ENCODE measurements at regions not wholly inside any gene's neighbourhood (a gene's known extent, or its start where the extent isn't known, plus 50 kb on each side); places are given as distances from the start of the nearest gene placed in this dataset.
A peak's percentile ranks its signal among the peaks of the same experiment; 100 is the strongest.
"Not testable (repeated sequence)": the region's sequence is repeated elsewhere in the genome, so short reads cannot be mapped to it uniquely, and the experiment has no call there.

GRCh38 chr7:113247198-113247597, 128.8 kb upstream of the SMIM30 start:
- DNase-seq (ENCODE audit: low read depth in 2 of 2), result no peak

- no peak for DNase-seq (ENCODE audit: low read depth in 2 of 2)
Observed at GRCh38 chr7:113246738-113247137, 128.4 kb upstream of the SMIM30 start.

DNA sequence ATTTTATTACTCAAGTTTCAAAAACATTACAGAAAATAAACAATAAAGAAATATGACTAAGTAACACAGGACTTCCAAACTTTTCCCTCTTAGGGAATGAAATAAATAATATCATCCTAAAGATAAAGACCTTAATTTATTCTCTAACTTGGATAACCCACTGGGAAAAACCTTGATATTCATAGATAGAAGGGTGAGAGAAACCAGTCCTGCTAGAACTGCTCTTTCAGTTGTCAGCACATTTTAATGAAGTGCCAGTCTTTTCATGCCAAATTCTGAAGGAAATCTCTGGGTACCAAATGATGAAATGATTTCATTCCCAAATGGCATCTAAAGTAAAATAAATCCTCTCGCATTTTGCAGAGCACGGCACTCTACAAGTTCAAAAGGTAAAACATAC, 114.5 kb upstream of the SMIM30 start:
- DNase-seq (ENCODE audit: low read depth in 2 of 2), result no peak

- no peak for DNase-seq (ENCODE audit: low read depth in 2 of 2)
Observed at GRCh38 chr7:113230691-113231090, 112.3 kb upstream of the SMIM30 start.

DNA sequence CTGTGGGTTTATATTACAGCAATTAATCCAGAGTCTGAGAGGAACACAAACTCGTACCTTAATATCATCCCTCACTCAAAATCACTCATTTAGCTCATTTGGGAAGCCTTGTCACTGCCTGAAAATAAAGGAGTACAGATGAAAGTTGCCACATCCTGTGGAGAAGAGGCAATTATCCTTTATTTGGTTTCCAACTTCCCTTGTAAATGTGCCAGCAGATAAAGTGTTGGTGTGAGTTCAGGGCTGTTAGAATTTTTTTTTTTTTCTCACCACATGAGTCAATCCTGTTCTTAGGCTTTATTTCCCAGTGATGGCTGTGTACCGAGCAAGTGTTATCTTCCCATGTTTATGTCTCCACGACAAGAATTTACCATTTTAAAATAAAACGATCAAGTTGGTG, 99.0 kb upstream of the SMIM30 start:
- no peak for DNase-seq (ENCODE audit: low read depth in 2 of 2)

GRCh38 chr7:113216038-113216437, 97.7 kb upstream of the SMIM30 start:
- no peak for DNase-seq (ENCODE audit: low read depth in 2 of 2)

DNA sequence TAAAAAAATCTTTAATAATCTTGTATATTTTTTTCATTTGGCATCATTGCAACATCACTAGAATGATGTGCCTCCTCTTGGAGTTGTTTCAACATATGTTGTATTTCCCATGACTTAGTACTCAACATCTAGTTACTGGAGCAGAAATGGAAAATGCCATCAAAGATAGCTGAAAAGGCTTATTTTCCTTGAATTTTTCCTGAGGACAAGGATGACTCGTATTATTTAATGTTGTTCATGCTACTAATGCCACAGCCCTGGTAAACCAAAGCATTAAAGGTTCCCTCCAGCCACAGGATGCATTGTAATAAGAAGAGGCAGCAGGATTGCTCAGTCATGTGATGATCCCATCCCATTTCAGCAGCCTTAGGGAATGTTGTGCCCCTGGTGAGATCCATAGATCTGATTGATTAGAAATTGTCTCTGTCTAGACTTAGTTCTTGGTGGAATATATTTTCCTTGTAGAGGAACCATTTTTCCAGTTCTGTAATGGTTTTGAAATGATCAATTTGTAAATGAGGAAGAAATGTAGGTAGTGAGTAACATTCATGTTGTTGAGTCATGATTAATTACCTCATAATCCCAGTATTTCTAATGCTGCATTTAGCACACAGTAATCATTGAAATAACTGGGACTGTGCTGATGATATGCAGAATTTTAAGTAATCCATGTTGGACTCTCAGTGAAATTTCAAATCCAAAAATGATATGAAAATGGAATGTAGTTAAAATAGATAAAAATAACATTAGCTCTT, 91.3 kb upstream of the SMIM30 start:
- no peak for DNase-seq (ENCODE audit: low read depth in 2 of 2)

DNA sequence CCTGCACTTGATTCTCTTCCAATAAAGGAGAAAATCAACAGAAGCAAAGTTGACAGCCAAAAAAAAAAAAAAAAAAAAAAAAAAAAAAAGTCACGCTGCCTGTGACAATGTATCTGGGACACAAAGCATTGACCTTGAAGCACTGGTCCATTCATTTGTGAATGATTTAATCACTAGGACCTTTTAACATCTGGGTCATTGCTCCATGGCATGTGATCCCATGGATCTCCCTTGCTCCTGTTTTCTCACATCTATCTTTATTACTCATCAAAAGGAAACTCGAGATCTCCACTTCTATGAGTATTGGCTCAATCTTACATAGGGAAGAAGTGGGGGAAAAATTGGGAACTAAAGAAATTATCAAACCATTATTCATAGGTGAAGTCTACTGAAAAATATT, 89.6 kb upstream of the SMIM30 start:
- DNase-seq (ENCODE audit: low read depth in 2 of 2), result no peak

DNA sequence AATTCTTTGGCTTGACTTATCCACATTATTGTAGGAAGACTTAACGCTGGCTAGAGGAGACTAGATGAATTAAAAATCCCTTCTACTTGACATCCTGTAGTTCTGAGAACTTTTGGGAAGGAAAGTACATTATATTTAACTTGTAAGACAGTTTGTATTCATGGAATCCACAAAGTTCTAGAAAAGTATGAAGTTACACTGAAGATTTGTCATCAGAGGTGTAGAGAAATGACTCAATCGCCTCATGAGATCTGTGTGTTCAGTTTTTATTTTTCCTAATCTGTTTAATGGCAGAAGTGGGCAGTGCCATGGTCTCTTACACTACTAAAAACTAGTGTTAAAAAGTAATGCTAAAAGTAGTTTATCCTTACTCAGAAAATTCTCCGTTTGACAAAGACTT, 89.1 kb upstream of the SMIM30 start:
- DNase-seq (ENCODE audit: low read depth in 2 of 2), result no peak

- DNase-seq (ENCODE audit: low read depth in 2 of 2), result no peak
Observed at GRCh38 chr7:113204415-113204814, 86.1 kb upstream of the SMIM30 start.

GRCh38 chr7:113202284-113202683, 83.9 kb upstream of the SMIM30 start:
- DNase-seq (ENCODE audit: low read depth in 2 of 2), result no peak

DNA sequence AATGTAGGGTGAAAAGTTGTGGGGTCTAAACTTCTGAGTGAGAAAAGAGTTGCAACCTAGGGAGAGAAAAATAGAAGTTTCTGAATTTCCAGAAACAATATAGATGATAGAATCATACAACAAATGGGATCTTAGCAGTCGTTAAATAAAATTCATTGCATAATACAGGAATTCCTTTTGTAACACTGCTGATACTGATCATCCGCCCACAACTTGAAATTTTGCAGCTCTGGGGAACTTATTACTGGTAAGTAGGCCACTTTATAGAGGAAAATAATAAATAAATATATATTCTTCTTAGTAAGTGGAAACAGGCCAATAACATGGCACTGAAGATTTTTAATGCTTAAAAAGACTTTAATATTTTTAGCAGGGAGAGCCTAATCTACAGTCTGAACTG, 81.9 kb upstream of the SMIM30 start:
- DNase-seq (ENCODE audit: low read depth in 2 of 2), result no peak

DNA sequence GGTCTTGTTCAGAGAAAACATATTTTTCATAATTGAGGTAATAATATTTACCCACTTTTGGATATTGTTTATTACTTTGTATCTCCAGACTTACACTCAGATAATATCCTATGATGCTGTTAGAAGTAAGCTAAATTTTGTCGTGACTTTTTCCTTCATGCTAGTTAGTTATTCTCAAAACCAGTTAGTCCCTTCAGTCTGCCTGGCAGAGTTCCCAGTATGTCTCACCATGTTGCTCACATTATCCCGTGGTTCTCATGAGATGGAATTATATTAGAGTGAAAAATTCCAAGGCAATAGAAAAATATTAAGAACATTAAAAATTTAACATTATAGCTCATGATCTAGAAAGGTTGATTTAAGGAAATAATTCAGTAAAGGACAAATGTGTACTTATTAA, 81.5 kb upstream of the SMIM30 start:
- DNase-seq (ENCODE audit: low read depth in 2 of 2), result peak in 1 of 2 experiments; percentile 25

GRCh38 chr7:113199136-113199535, 80.8 kb upstream of the SMIM30 start:
- DNase-seq (ENCODE audit: low read depth in 2 of 2), result no peak

GRCh38 chr7:113198226-113198625, 79.9 kb upstream of the SMIM30 start:
- no peak for DNase-seq (ENCODE audit: low read depth in 2 of 2)

GRCh38 chr7:113197274-113197673, 78.9 kb upstream of the SMIM30 start:
- peak; percentile 62 to 64 for DNase-seq (ENCODE audit: low read depth in 2 of 2)

GRCh38 chr7:113188396-113188795, 70.0 kb upstream of the SMIM30 start:
- no peak for DNase-seq (ENCODE audit: low read depth in 2 of 2)

- no peak for DNase-seq (ENCODE audit: low read depth in 2 of 2)
Observed at GRCh38 chr7:113179313-113179712, 61.0 kb upstream of the SMIM30 start.

GRCh38 chr7:113176836-113177235, 58.5 kb upstream of the SMIM30 start:
- no peak for DNase-seq (ENCODE audit: low read depth in 2 of 2)

GRCh38 chr7:113176180-113176579, 57.8 kb upstream of the SMIM30 start:
- DNase-seq (ENCODE audit: low read depth in 2 of 2), result not testable (repeated sequence)

DNA sequence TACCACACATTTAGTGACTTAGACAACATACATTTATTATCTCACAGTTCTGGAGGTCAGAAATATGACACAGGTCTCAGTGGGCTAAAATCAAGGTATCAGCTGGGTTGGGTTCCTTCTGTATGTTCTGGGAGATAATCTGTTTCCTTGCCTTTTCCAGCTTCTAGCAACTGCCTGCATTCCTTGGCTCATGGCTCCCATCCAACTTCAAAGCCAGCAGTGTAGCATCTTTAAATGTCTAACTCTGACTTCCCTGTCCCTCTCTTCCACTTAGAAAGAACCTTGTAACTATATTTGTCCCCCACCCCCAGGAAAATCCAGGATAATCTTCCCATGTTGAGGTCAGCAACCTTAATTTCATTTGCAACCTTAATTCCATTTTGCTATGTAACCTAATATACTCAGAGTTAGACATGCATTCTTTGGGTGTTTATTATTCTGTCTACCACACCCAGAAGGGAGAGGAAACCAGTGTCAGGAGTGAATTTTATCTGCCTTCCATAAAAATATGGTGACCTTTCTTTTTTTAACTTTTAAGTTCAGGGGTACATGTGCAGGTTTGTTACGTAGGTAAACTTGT, 57.3 kb upstream of the SMIM30 start:
- no peak for DNase-seq (ENCODE audit: low read depth in 2 of 2)

DNA sequence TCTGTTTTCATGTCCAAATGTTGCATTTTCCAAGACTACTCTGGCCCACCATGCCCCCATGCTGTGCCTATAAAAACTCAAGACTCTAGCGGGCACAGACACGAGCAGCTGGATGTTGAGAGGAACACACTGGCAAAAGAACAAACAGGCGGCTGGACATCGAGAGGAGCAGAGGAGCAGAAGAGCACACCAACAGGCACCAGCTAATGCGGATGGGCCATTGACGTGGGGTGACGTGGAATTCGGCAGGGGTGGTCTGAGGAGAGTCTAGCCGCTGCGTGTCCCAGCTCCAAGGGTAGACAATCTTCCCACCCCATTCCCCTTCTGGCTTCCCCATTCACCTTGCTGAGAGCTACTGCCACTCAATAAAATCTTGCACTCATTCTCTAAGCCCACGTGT, 54.4 kb upstream of the SMIM30 start:
- no peak for DNase-seq (ENCODE audit: low read depth in 2 of 2)

DNA sequence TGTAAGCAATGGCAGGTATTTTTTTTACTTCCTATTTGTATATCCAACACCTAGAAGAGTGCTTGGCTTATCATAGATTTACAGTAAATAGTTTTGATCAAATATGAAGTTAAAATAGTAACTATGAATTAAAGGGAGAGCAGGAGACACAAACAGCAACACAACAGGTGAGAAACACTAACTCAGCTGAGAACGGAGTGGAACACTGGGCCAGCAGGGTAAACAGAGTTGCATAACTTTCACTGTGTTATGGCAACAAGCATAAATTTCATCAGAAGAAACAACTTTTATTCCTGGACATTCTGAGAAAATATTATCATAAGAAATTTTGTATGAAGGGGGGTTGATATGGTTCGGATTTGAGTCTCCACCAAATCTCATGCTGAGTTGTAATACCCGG, 52.2 kb upstream of the SMIM30 start:
- no peak for DNase-seq (ENCODE audit: low read depth in 2 of 2)

Data from fibroblast of skin of left quadriceps (primary cell).